ENCODE measurements at regions not wholly inside any gene's neighbourhood (a gene's known extent, or its start where the extent isn't known, plus 50 kb on each side); places are given as distances from the start of the nearest gene placed in this dataset.

DNA sequence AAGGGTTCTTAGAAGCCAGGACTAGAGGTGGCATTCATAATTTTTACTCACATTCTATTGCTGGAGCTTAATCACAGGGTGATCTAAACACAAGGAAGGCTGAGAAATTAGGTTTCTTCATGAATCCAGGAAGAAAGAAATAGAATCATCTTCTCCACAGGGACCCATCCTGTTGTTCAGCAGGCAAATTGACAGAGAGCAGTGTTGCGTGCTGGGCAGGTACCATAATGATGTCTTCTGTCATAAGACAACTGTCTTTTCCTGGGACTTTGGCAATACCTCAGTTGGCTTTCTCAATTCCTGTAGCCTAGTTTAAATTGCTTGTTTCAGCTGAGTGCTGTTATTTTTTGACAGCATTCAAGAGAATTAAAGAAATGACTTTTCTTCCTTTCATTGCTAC is 468.0 kb upstream of the SYT1 start:
- no peak for TF ChIP-seq POLR2A (IDR thresholded peaks at IDR 0.05)
- TF ChIP-seq, protein P1, sequence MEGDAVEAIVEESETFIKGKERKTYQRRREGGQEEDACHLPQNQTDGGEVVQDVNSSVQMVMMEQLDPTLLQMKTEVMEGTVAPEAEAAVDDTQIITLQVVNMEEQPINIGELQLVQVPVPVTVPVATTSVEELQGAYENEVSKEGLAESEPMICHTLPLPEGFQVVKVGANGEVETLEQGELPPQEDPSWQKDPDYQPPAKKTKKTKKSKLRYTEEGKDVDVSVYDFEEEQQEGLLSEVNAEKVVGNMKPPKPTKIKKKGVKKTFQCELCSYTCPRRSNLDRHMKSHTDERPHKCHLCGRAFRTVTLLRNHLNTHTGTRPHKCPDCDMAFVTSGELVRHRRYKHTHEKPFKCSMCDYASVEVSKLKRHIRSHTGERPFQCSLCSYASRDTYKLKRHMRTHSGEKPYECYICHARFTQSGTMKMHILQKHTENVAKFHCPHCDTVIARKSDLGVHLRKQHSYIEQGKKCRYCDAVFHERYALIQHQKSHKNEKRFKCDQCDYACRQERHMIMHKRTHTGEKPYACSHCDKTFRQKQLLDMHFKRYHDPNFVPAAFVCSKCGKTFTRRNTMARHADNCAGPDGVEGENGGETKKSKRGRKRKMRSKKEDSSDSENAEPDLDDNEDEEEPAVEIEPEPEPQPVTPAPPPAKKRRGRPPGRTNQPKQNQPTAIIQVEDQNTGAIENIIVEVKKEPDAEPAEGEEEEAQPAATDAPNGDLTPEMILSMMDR (IDR thresholded peaks at IDR 0.05): no peak
